HEK293 (cell line): ENCODE measurements at regions not wholly inside any gene's neighbourhood (a gene's known extent, or its start where the extent isn't known, plus 50 kb on each side); places are given as distances from the start of the nearest gene placed in this dataset.

ENCODE experiments used
- CTCF ChIA-PET: fragments of 350-600 bp; formaldehyde crosslinking; extraction: SDS; loops from one replicate; lab custom pipeline; 2021; ENCODE audit warnings: antibody characterized with exemption; lab: Yijun Ruan, JAX
- POLR2A ChIA-PET: fragments of 300-600 bp; formaldehyde crosslinking; extraction: SDS; loops from one replicate; lab custom pipeline; 2020; ENCODE audit warnings: antibody characterized with exemption, inconsistent platforms; lab: Yijun Ruan, JAX
- H3K27ac ChIP-seq: fragments of 200-500 bp; sonication (Bioruptor generic); 2 replicates; pipeline ENCODE4 v1.5.1; 2014; ENCODE audit warnings: low read depth, low read length, control low read depth, inconsistent platforms; ENCODE audit errors: extremely low read depth
- H3K36me3 ChIP-seq, 2 experiments: fragments of 200-500 bp in 1 of 2; sonication (Bioruptor generic) in 1 of 2; 1 replicate in 1 of 2; 2 replicates in 1 of 2; pipeline ENCODE4 v1.5.1; 2014 to 2017; ENCODE audit warnings: inconsistent platforms in 2 of 2, low read length in 2 of 2; ENCODE audit not compliant: control insufficient read depth in 2 of 2, insufficient read depth in 1 of 2
- H3K4me1 ChIP-seq: fragments of 200-500 bp; sonication (Bioruptor generic); 2 replicates; pipeline ENCODE4 v1.5.1; 2014; ENCODE audit warnings: mild to moderate bottlenecking, low read length, inconsistent platforms; ENCODE audit not compliant: control insufficient read depth, insufficient read depth
- H3K4me3 ChIP-seq: 2 replicates; pipeline ENCODE4 v1.5.1; 2011; ENCODE audit warnings: low read depth, mild to moderate bottlenecking, control low read depth, low read length, moderate library complexity
- H3K9me3 ChIP-seq: fragments of 200-500 bp; sonication (Bioruptor generic); 2 replicates; pipeline ENCODE4 v1.5.1; 2014; ENCODE audit warnings: low read depth, low read length, inconsistent platforms; ENCODE audit not compliant: control insufficient read depth, insufficient read depth
- SCRT2 ChIP-seq: fragments of 450-650 bp; formaldehyde crosslinking; IDR thresholded peaks from 2 replicates; pipeline ENCODE4 v1.5.1; 2016; ENCODE audit warnings: missing biosample characterization, missing genetic modification characterization
- YY1 ChIP-seq: fragments of 450-650 bp; formaldehyde crosslinking; IDR thresholded peaks from 2 replicates; pipeline ENCODE4 v1.5.1; 2018; ENCODE audit warnings: missing biosample characterization, missing genetic modification characterization
- ZBTB17 ChIP-seq: fragments of 450-650 bp; formaldehyde crosslinking; IDR thresholded peaks from 2 replicates; pipeline ENCODE4 v1.5.1; 2016; ENCODE audit warnings: missing biosample characterization, missing genetic modification characterization
- ZBTB20 ChIP-seq: fragments of 450-650 bp; formaldehyde crosslinking; IDR thresholded peaks from 2 replicates; pipeline ENCODE4 v1.5.1; 2016; ENCODE audit warnings: missing biosample characterization, missing genetic modification characterization
- ZNF10 ChIP-seq: fragments of 450-650 bp; formaldehyde crosslinking; IDR thresholded peaks from 2 replicates; pipeline ENCODE4 v1.5.1; 2017; ENCODE audit warnings: missing biosample characterization, missing genetic modification characterization
- ZNF112 ChIP-seq: fragments of 450-650 bp; formaldehyde crosslinking; IDR thresholded peaks from 2 replicates; pipeline ENCODE4 v1.5.0; 2017; ENCODE audit warnings: missing biosample characterization, missing genetic modification characterization
- ZNF146 ChIP-seq: fragments of 450-650 bp; formaldehyde crosslinking; IDR thresholded peaks from 2 replicates; pipeline ENCODE4 v1.5.1; 2016; ENCODE audit warnings: missing biosample characterization, missing genetic modification characterization
- ZNF354C ChIP-seq: fragments of 450-650 bp; formaldehyde crosslinking; IDR thresholded peaks from 2 replicates; pipeline ENCODE4 v1.5.1; 2016; ENCODE audit warnings: missing biosample characterization, missing genetic modification characterization, low read depth, borderline replicate concordance
- ZNF433 ChIP-seq: fragments of 450-650 bp; formaldehyde crosslinking; IDR thresholded peaks from 2 replicates; pipeline ENCODE4 v1.5.1; 2016; ENCODE audit warnings: missing biosample characterization, missing genetic modification characterization, low read depth
- ZNF529 ChIP-seq: fragments of 450-650 bp; formaldehyde crosslinking; IDR thresholded peaks from 2 replicates; pipeline ENCODE4 v1.5.1; 2017; ENCODE audit warnings: missing genetic modification characterization, missing biosample characterization; ENCODE audit not compliant: insufficient replicate concordance
- ZNF544 ChIP-seq: fragments of 450-650 bp; formaldehyde crosslinking; IDR thresholded peaks from 2 replicates; pipeline ENCODE4 v1.5.0; 2017; ENCODE audit warnings: missing biosample characterization, missing genetic modification characterization
- ZNF549 ChIP-seq: fragments of 450-650 bp; IDR thresholded peaks from 2 replicates; pipeline ENCODE4 v1.5.1; 2018; ENCODE audit warnings: missing biosample characterization, missing genetic modification characterization, mild to moderate bottlenecking, inconsistent platforms, moderate library complexity
- ZNF624 ChIP-seq: fragments of 450-650 bp; formaldehyde crosslinking; IDR thresholded peaks from 2 replicates; pipeline ENCODE4 v1.5.1; 2017; ENCODE audit warnings: missing biosample characterization, missing genetic modification characterization
- ZNF777 ChIP-seq: fragments of 450-650 bp; formaldehyde crosslinking; IDR thresholded peaks from 2 replicates; pipeline ENCODE4 v1.5.1; 2017; ENCODE audit warnings: missing biosample characterization, missing genetic modification characterization, borderline replicate concordance
- ZNF837 ChIP-seq: fragments of 450-650 bp; formaldehyde crosslinking; IDR thresholded peaks from 2 replicates; pipeline ENCODE4 v1.5.1; 2016; ENCODE audit warnings: missing biosample characterization, missing genetic modification characterization
- ZNF843 ChIP-seq: fragments of 450-650 bp; formaldehyde crosslinking; IDR thresholded peaks from 2 replicates; pipeline ENCODE4 v1.5.1; 2016; ENCODE audit warnings: missing biosample characterization, missing genetic modification characterization
- TF ChIP-seq, protein P1 (sequence below): fragments of 450-650 bp; formaldehyde crosslinking; IDR thresholded peaks from 2 replicates; pipeline ENCODE4 v1.5.1; 2016; ENCODE audit warnings: missing biosample characterization, missing genetic modification characterization
- TF ChIP-seq, protein P2 (sequence below): fragments of 450-650 bp; formaldehyde crosslinking; IDR thresholded peaks from 2 replicates; pipeline ENCODE4 v1.5.1; 2016; ENCODE audit warnings: missing biosample characterization, missing genetic modification characterization, low read depth
- TF ChIP-seq, protein P3 (sequence below): fragments of 450-650 bp; formaldehyde crosslinking; IDR thresholded peaks from 2 replicates; pipeline ENCODE4 v1.5.1; 2016; ENCODE audit warnings: missing biosample characterization, missing genetic modification characterization
- TF ChIP-seq, protein P4 (sequence below): IDR thresholded peaks from 2 replicates; pipeline ENCODE4 v1.6.1; 2011; ENCODE audit warnings: mild to moderate bottlenecking, low read depth, low read length, borderline replicate concordance
- TF ChIP-seq, protein P5 (sequence below): fragments of 450-650 bp; formaldehyde crosslinking; IDR thresholded peaks from 2 replicates; pipeline ENCODE4 v1.5.1; 2016; ENCODE audit warnings: missing biosample characterization, missing genetic modification characterization

DNA sequence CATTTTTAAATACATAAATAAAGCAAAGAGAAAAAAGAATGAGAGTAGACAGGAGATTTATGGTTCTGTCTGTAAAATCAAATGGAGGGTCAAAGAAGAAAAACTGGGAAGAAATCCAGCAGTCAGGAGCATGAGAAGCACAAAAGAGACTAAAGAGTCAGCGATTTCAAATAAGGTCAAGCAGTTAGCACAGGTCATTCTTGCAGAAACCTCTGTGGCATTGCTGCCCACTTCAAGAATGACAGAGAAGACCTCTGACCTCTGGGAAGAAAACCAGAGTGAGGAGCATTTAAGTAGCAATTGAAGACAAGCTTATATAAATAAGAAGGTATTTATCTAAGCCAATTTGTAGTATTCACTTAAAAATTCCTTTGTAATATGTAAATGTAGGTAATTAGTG is 172.0 kb upstream of the SPOPL start (continued):
- TF ChIP-seq, protein P1, sequence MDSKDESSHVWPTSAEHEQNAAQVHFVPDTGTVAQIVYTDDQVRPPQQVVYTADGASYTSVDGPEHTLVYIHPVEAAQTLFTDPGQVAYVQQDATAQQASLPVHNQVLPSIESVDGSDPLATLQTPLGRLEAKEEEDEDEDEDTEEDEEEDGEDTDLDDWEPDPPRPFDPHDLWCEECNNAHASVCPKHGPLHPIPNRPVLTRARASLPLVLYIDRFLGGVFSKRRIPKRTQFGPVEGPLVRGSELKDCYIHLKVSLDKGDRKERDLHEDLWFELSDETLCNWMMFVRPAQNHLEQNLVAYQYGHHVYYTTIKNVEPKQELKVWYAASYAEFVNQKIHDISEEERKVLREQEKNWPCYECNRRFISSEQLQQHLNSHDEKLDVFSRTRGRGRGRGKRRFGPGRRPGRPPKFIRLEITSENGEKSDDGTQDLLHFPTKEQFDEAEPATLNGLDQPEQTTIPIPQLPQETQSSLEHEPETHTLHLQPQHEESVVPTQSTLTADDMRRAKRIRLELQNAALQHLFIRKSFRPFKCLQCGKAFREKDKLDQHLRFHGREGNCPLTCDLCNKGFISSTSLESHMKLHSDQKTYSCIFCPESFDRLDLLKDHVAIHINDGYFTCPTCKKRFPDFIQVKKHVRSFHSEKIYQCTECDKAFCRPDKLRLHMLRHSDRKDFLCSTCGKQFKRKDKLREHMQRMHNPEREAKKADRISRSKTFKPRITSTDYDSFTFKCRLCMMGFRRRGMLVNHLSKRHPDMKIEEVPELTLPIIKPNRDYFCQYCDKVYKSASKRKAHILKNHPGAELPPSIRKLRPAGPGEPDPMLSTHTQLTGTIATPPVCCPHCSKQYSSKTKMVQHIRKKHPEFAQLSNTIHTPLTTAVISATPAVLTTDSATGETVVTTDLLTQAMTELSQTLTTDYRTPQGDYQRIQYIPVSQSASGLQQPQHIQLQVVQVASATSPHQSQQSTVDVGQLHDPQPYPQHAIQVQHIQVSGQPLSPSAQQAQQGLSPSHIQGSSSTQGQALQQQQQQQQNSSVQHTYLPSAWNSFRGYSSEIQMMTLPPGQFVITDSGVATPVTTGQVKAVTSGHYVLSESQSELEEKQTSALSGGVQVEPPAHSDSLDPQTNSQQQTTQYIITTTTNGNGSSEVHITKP = no peak
- TF ChIP-seq, protein P2, sequence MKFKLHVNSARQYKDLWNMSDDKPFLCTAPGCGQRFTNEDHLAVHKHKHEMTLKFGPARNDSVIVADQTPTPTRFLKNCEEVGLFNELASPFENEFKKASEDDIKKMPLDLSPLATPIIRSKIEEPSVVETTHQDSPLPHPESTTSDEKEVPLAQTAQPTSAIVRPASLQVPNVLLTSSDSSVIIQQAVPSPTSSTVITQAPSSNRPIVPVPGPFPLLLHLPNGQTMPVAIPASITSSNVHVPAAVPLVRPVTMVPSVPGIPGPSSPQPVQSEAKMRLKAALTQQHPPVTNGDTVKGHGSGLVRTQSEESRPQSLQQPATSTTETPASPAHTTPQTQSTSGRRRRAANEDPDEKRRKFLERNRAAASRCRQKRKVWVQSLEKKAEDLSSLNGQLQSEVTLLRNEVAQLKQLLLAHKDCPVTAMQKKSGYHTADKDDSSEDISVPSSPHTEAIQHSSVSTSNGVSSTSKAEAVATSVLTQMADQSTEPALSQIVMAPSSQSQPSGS (tag by site-specific recombination) = no peak

DNA sequence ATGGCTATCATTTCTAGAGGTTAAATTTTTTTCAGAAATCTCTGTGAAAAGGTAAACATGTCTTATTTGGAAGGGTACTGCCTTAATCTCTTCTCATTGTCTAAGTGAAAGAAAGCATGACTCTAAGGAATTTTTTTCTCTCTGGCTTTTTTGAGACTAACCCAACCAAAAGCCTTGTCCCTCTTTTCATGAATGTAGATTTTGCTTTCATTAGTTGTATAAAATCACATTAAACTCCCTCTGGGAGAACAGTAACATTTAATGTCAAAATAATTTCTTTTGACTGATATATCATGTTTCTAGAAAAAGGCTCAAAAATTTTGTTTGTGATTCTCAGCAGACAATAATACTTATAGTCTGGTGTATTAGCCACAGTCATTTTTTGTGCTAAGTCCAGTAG is 168.4 kb upstream of the SPOPL start:
- POLR2A ChIA-PET = no interaction called here
- Histone ChIP-seq H3K4me1 (no peaks in the 10 kb centered on the region), H3K27ac (no peak overlapping the region), H3K4me3 (no peak overlapping the region), H3K36me3 (no peaks in the 10 kb centered on the region), H3K9me3 (no peaks in the 10 kb centered on the region)
- TF ChIP-seq ZNF433 (tag by site-specific recombination) (no peak), ZBTB17 (no peak)
- CTCF ChIA-PET = interaction anchor here (0.6 to 0.7 kb wide), 2 partner anchors 445 to 1357 kb away, joined by 4 read pairs; no protein-coding TSS in a partner anchor

DNA sequence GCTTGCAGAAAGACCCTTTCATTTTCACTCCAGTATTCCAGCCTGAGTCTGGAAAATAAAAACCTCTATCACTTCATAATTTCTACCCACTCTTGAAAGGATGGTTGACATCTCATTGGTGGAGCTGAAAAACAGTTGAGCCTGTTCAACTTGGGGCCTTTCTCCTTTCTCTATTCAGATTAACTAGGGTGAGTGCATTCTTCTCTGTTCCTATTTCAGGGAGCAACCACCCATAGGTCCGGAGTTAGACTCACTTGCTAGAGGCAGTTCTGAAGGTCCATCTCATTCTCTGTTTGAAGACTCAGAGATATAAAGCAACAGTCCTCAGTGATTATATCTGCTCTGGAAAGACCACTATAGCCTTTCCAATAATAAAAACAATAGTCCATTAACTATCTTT is 167.9 kb upstream of the SPOPL start:
- H3K36me3 ChIP-seq = no peaks in the 10 kb centered on the region
- TF ChIP-seq ZNF10 = no peak
- no peak for TF ChIP-seq ZNF549 (tag by site-specific recombination)
- no peak for TF ChIP-seq YY1 (tag by site-specific recombination)
- no peak for TF ChIP-seq ZNF624 (tag by site-specific recombination)
- no peak for TF ChIP-seq ZNF843 (tag by site-specific recombination)
- TF ChIP-seq ZNF354C (tag by site-specific recombination) = no peak
- TF ChIP-seq, protein P3, sequence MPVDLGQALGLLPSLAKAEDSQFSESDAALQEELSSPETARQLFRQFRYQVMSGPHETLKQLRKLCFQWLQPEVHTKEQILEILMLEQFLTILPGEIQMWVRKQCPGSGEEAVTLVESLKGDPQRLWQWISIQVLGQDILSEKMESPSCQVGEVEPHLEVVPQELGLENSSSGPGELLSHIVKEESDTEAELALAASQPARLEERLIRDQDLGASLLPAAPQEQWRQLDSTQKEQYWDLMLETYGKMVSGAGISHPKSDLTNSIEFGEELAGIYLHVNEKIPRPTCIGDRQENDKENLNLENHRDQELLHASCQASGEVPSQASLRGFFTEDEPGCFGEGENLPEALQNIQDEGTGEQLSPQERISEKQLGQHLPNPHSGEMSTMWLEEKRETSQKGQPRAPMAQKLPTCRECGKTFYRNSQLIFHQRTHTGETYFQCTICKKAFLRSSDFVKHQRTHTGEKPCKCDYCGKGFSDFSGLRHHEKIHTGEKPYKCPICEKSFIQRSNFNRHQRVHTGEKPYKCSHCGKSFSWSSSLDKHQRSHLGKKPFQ (tag by site-specific recombination) = no peak
- TF ChIP-seq, protein P4, sequence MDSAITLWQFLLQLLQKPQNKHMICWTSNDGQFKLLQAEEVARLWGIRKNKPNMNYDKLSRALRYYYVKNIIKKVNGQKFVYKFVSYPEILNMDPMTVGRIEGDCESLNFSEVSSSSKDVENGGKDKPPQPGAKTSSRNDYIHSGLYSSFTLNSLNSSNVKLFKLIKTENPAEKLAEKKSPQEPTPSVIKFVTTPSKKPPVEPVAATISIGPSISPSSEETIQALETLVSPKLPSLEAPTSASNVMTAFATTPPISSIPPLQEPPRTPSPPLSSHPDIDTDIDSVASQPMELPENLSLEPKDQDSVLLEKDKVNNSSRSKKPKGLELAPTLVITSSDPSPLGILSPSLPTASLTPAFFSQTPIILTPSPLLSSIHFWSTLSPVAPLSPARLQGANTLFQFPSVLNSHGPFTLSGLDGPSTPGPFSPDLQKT = no peak
- TF ChIP-seq ZNF777 (tag by site-specific recombination) = no peak
- TF ChIP-seq ZNF544 (tag by site-specific recombination) = no peak
- TF ChIP-seq ZNF112 = no peak
- TF ChIP-seq ZNF837 = no peak
- TF ChIP-seq, protein P5, sequence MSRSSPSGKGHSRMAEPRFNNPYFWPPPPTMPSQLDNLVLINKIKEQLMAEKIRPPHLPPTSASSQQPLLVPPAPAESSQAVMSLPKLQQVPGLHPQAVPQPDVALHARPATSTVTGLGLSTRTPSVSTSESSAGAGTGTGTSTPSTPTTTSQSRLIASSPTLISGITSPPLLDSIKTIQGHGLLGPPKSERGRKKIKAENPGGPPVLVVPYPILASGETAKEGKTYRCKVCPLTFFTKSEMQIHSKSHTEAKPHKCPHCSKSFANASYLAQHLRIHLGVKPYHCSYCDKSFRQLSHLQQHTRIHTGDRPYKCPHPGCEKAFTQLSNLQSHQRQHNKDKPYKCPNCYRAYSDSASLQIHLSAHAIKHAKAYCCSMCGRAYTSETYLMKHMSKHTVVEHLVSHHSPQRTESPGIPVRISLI (tag by site-specific recombination) = no peak
- no peak for TF ChIP-seq ZNF146
- no peak for TF ChIP-seq ZBTB20
- TF ChIP-seq SCRT2 (tag by site-specific recombination) = no peak
- TF ChIP-seq ZNF529 = no peak
- TF ChIP-seq, all 188 proteins: peak for 0
- CTCF ChIA-PET = interaction anchor here (0.6 to 0.7 kb wide), 2 partner anchors 446 to 1357 kb away, joined by 4 read pairs; no protein-coding TSS in a partner anchor

More for the DNA sequence above, 167.9 kb upstream of the SPOPL start:
- POLR2A ChIA-PET = no interaction called here
- Histone ChIP-seq H3K4me1 (no peaks in the 10 kb centered on the region), H3K27ac (no peak overlapping the region), H3K4me3 (no peak overlapping the region), H3K9me3 (no peaks in the 10 kb centered on the region)
